ENCODE measurements at regions not wholly inside any gene's neighbourhood (a gene's known extent, or its start where the extent isn't known, plus 50 kb on each side); places are given as distances from the start of the nearest gene placed in this dataset.

DNA sequence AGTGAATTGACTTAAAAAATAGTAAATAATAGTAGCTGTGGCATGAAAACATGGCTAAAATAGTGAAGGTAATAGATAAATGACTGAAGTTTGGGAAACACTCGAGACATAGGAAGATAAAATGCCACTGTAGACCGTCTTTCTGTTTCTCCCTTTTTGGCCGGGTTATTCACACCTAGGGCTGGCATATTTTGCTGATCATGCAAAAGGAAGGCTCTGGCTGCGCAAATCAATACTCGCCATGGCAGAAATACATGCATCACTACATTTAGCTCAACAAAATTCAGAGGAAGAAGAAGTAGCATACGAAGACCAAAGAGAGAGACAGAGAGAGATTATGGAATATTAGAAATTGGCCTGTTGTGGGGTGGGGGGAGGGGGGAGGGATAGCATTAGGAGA is 242.2 kb upstream of the KBTBD8 start:
- no peak for TF ChIP-seq ZBTB7A (IDR thresholded peaks at IDR 0.05; ENCODE audit: low read depth)
- no peak for TF ChIP-seq TAF1 (IDR thresholded peaks at IDR 0.05; ENCODE audit: low read depth)
- no peak for TF ChIP-seq TEAD4 (IDR thresholded peaks at IDR 0.05)

- TF ChIP-seq CREB1 (IDR thresholded peaks at IDR 0.05; ENCODE audit: low read depth) = no peak
- no peak for TF ChIP-seq YY1 (IDR thresholded peaks at IDR 0.05; ENCODE audit: low read depth)
- TF ChIP-seq REST (IDR thresholded peaks at IDR 0.05; ENCODE audit: low read depth) = no peak
- TF ChIP-seq USF1 (IDR thresholded peaks at IDR 0.05) = no peak
- TF ChIP-seq, protein P1, sequence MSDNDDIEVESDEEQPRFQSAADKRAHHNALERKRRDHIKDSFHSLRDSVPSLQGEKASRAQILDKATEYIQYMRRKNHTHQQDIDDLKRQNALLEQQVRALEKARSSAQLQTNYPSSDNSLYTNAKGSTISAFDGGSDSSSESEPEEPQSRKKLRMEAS (IDR thresholded peaks at IDR 0.05) = no peak
- TF ChIP-seq EGR1 (IDR thresholded peaks at IDR 0.05) = no peak
These were observed 241.6 kb upstream of the KBTBD8 start for GRCh38 chr3:66756468-66757036.

DNA sequence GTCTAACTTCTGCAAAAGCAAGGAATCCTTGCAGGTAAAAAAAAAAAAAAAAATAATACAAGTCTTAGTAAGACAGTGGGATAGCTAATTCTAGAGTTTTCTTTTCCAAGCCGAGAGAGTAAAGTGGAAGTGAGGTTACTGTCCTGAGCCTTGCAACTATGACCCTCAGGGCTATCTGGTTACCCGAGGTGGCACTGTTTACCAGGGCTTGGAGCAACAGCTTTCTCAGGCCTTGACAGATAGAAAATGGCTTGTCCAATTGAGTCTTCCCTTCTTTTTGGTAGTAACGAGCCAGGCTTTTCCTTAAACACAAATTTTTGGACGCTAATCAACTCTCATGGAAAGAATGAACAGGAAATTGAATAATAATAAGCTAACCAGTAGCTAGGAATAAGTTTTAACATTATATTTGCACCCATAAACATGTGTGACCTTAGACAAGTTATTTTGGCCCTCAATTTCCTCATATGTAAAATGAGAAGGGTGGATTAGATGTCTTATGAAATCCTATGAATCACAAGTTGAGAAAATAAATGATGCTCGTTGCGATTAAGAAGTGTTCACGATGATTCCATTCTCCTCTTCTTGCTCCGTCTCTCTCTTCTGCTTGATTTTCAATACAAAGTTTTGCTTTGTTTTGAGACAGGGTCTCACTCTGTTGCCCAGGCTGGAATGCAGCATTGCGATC is 236.9 kb upstream of the KBTBD8 start:
- TF ChIP-seq REST (IDR thresholded peaks at IDR 0.05; ENCODE audit: low read depth) = no peak
- TF ChIP-seq ZBTB7A (IDR thresholded peaks at IDR 0.05; ENCODE audit: low read depth) = no peak
- no peak for TF ChIP-seq EP300 (IDR thresholded peaks at IDR 0.05; ENCODE audit: borderline replicate concordance)
- TF ChIP-seq RAD21 (IDR thresholded peaks at IDR 0.05; ENCODE audit: low read depth) = no peak
- TF ChIP-seq YY1 (IDR thresholded peaks at IDR 0.05; ENCODE audit: low read depth) = no peak
- TF ChIP-seq CEBPB (IDR thresholded peaks at IDR 0.05) = no peak
- TF ChIP-seq USF1 (IDR thresholded peaks at IDR 0.05) = no peak

- TF ChIP-seq RAD21 (IDR thresholded peaks at IDR 0.05; ENCODE audit: low read depth) = no peak
These were observed 235.0 kb upstream of the KBTBD8 start for GRCh38 chr3:66762916-66763693.

DNA sequence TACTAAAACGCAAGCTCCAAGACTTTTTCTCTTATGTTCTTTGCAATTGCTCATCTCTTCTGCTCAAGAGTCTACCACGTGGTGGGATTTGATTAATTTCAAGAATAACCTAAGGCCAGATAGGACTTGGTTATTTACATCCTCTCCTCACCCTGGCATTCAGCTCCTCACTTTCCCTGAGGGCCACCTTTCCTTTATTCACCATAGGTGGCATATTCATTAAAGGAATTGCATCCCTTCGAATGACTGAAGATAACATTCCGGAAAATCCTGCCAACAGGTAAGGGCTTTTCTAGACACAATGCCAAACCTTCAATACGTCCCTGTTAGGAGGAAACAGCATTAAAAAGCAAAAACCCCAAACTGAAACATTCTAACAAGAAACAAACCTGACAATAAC is 220.0 kb upstream of the KBTBD8 start:
- TF ChIP-seq TAF1 (IDR thresholded peaks at IDR 0.05; ENCODE audit: low read depth) = no peak
- TF ChIP-seq CREB1 (IDR thresholded peaks at IDR 0.05; ENCODE audit: low read depth) = no peak
- no peak for TF ChIP-seq USF1 (IDR thresholded peaks at IDR 0.05)
- no peak for TF ChIP-seq RAD21 (IDR thresholded peaks at IDR 0.05; ENCODE audit: low read depth)
- TF ChIP-seq EP300 (IDR thresholded peaks at IDR 0.05; ENCODE audit: borderline replicate concordance) = no peak
- no peak for TF ChIP-seq TEAD4 (IDR thresholded peaks at IDR 0.05)
- TF ChIP-seq, protein P1 (IDR thresholded peaks at IDR 0.05) = no peak
- no peak for TF ChIP-seq EGR1 (IDR thresholded peaks at IDR 0.05)
- no peak for TF ChIP-seq NFIC (IDR thresholded peaks at IDR 0.05)
- TF ChIP-seq ZBTB7A (IDR thresholded peaks at IDR 0.05; ENCODE audit: low read depth) = no peak
- TF ChIP-seq TCF12 (IDR thresholded peaks at IDR 0.05; ENCODE audit: low read depth) = no peak
- TF ChIP-seq REST (IDR thresholded peaks at IDR 0.05; ENCODE audit: low read depth) = no peak
- no peak for TF ChIP-seq CEBPB (IDR thresholded peaks at IDR 0.05)

Data from Ishikawa (cell line).